ENCODE measurements at regions not wholly inside any gene's neighbourhood (a gene's known extent, or its start where the extent isn't known, plus 50 kb on each side); places are given as distances from the start of the nearest gene placed in this dataset.

- no peak for TF ChIP-seq CTCF (IDR thresholded peaks at IDR 0.05)
- no peak for TF ChIP-seq POLR2A (IDR thresholded peaks at IDR 0.05)
Observed at GRCh38 chr4:10201381-10202223, 85.0 kb upstream of the WDR1 start.

Measured in uterus (tissue), 2 donors.